ENCODE measurements at regions not wholly inside any gene's neighbourhood (a gene's known extent, or its start where the extent isn't known, plus 50 kb on each side); places are given as distances from the start of the nearest gene placed in this dataset.

DNA sequence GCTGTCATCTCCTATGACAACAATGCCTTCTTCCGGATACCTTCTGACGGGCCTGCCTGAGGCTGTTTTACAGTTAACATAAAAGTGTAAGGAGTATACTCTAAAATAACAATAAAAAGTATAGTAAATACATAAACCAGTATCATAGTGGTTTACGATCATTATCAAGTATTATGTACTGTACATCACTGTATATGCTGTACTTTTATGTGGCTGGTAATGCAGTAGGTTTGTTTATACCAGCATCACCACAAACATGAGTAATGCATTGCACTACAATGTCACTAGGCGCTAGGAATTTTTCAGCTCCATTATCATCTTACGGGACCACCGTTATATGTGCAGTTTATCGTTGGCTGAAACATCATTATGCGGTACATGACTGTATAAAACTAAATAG is 76.5 kb downstream of the VEGFA start:
- no peaks in the 10 kb centered on the region for H3K4me1 ChIP-seq (ENCODE audit: control insufficient read depth in 1 of 2, insufficient read depth in 2 of 2, low read length in 2 of 2)
- no TSS peak for BruUV-seq (replicated peaks)
- no peaks in the 10 kb centered on the region for H3K9me2 ChIP-seq (ENCODE audit: insufficient read depth)
- H3K27me3 ChIP-seq (ENCODE audit: insufficient read depth, low read length) = no peaks in the 10 kb centered on the region
- no peaks in the 10 kb centered on the region for H3K9me3 ChIP-seq (ENCODE audit: control insufficient read depth in 1 of 2, insufficient read depth in 1 of 2, low read depth in 1 of 2, low read length in 2 of 2)
- no peak overlapping the region for H3K9ac ChIP-seq (ENCODE audit: low read length)
- H3K79me2 ChIP-seq (ENCODE audit: insufficient read depth, low read length) = no peaks in the 10 kb centered on the region
- H2AFZ ChIP-seq (ENCODE audit: low read depth, low read length, poor library complexity, severe bottlenecking) = no peak overlapping the region
- no peak for DNase-seq (ENCODE audit: low read depth, low spot score)
- no peaks in the 10 kb centered on the region for H4K20me1 ChIP-seq (ENCODE audit: insufficient read depth)
- intact Hi-C loops (cut with micrococcal nuclease) = no loop called here
- no peak overlapping the region for H3K4me3 ChIP-seq (replicated peaks in 1 of 2; ENCODE audit: low read depth in 1 of 2, low read length in 2 of 2)
- no peak overlapping the region for H3K4me2 ChIP-seq (ENCODE audit: low read length)
- no peak for TF ChIP-seq YY1 (IDR thresholded peaks at IDR 0.05; ENCODE audit: extremely low read depth, insufficient replicate concordance, low read depth, low read length)
- no peak for TF ChIP-seq SRF (IDR thresholded peaks at IDR 0.05; ENCODE audit: low read depth)
- TF ChIP-seq RAD21 (IDR thresholded peaks at IDR 0.05; ENCODE audit: low read depth) = no peak
- TF ChIP-seq FOSL1 (IDR thresholded peaks at IDR 0.05; ENCODE audit: low read depth) = no peak
- no peak for TF ChIP-seq EZH2phosphoT487 (IDR thresholded peaks at IDR 0.05; ENCODE audit: borderline replicate concordance)
- TF ChIP-seq, protein P1, sequence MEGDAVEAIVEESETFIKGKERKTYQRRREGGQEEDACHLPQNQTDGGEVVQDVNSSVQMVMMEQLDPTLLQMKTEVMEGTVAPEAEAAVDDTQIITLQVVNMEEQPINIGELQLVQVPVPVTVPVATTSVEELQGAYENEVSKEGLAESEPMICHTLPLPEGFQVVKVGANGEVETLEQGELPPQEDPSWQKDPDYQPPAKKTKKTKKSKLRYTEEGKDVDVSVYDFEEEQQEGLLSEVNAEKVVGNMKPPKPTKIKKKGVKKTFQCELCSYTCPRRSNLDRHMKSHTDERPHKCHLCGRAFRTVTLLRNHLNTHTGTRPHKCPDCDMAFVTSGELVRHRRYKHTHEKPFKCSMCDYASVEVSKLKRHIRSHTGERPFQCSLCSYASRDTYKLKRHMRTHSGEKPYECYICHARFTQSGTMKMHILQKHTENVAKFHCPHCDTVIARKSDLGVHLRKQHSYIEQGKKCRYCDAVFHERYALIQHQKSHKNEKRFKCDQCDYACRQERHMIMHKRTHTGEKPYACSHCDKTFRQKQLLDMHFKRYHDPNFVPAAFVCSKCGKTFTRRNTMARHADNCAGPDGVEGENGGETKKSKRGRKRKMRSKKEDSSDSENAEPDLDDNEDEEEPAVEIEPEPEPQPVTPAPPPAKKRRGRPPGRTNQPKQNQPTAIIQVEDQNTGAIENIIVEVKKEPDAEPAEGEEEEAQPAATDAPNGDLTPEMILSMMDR (IDR thresholded peaks at IDR 0.05 in 2 of 3, conservative IDR thresholded peaks at IDR 0.05 in 1 of 3; ENCODE audit: borderline replicate concordance in 1 of 3, insufficient read depth in 1 of 3, low read depth in 2 of 3, low read length in 2 of 3) = no peak
- no peaks in the 10 kb centered on the region for H3K36me3 ChIP-seq (ENCODE audit: control insufficient read depth in 1 of 2, insufficient read depth in 2 of 2, low read length in 2 of 2)
- no peak for ATAC-seq
- RAD21 ChIA-PET (ENCODE audit: low non-redundant PET in 1 of 2, low total read pairs in 2 of 2, uncharacterized antibody in 2 of 2, unreplicated experiment in 2 of 2) = no interaction called here
- POLR2A ChIA-PET = no interaction called here
- H3K27ac ChIP-seq (ENCODE audit: low read depth, low read length) = no peak overlapping the region
- CTCF ChIA-PET = interaction anchor here (1.5 kb wide), 1 partner anchor 9 kb away, joined by 5 read pairs; no protein-coding TSS in a partner anchor

DNA sequence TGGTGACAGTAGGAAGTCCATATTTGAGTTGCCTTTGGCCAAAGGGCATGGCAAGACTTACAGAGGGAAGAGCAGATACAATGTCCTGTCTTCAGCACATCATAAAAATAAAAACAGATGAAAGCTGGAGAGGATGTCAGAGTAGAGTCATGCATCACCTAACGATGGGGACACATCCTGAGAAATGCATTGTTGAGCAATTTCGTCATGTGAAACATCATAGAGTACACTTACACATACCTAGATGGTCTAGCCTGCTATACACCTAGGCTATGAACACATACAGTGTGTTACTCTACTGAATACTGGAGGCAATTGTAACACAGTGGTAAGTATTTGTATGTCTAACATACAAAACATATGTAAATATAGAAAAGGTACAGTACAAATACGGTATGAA is 75.6 kb downstream of the VEGFA start:
- no peak overlapping the region for H3K4me3 ChIP-seq (replicated peaks in 1 of 2; ENCODE audit: low read depth in 1 of 2, low read length in 2 of 2)
- ChIA-PET RAD21 (ENCODE audit: low non-redundant PET in 1 of 2, low total read pairs in 2 of 2, uncharacterized antibody in 2 of 2, unreplicated experiment in 2 of 2) (no interaction called here), POLR2A (no interaction called here), CTCF (interaction anchor here (1.5 kb wide), 1 partner anchor 10 kb away, joined by 5 read pairs; no protein-coding TSS in a partner anchor)
- intact Hi-C loops (cut with micrococcal nuclease) = no loop called here
- H3K27ac ChIP-seq (ENCODE audit: low read depth, low read length) = no peak overlapping the region
- ATAC-seq (no peak), DNase-seq (ENCODE audit: low read depth, low spot score) (no peak)
- no peak for TF ChIP-seq RAD21 (IDR thresholded peaks at IDR 0.05; ENCODE audit: low read depth)
- TF ChIP-seq, protein P2, sequence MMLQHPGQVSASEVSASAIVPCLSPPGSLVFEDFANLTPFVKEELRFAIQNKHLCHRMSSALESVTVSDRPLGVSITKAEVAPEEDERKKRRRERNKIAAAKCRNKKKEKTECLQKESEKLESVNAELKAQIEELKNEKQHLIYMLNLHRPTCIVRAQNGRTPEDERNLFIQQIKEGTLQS (IDR thresholded peaks at IDR 0.05) = no peak
- no peak for TF ChIP-seq ZNF274 (IDR thresholded peaks at IDR 0.05; ENCODE audit: low read depth, low read length)
- TF ChIP-seq SP1 (IDR thresholded peaks at IDR 0.05; ENCODE audit: low read depth) = no peak
- no peak for TF ChIP-seq POLR2A (IDR thresholded peaks at IDR 0.05; ENCODE audit: borderline replicate concordance, extremely low read depth, insufficient read depth, insufficient read length)
- no peaks in the 10 kb centered on the region for H3K9me3 ChIP-seq (ENCODE audit: control insufficient read depth in 1 of 2, insufficient read depth in 1 of 2, low read depth in 1 of 2, low read length in 2 of 2)
- H2AFZ ChIP-seq (ENCODE audit: low read depth, low read length, poor library complexity, severe bottlenecking) = no peak overlapping the region
- no peaks in the 10 kb centered on the region for H3K36me3 ChIP-seq (ENCODE audit: control insufficient read depth in 1 of 2, insufficient read depth in 2 of 2, low read length in 2 of 2)
- no peaks in the 10 kb centered on the region for H3K27me3 ChIP-seq (ENCODE audit: insufficient read depth, low read length)
- H3K9ac ChIP-seq (ENCODE audit: low read length) = no peak overlapping the region
- H3K79me2 ChIP-seq (ENCODE audit: insufficient read depth, low read length) = no peaks in the 10 kb centered on the region
- H3K9me2 ChIP-seq (ENCODE audit: insufficient read depth) = no peaks in the 10 kb centered on the region
- BruUV-seq (replicated peaks) = no TSS peak
- no peaks in the 10 kb centered on the region for H4K20me1 ChIP-seq (ENCODE audit: insufficient read depth)
- H3K4me1 ChIP-seq (ENCODE audit: control insufficient read depth in 1 of 2, insufficient read depth in 2 of 2, low read length in 2 of 2) = no peaks in the 10 kb centered on the region
- H3K4me2 ChIP-seq (ENCODE audit: low read length) = no peak overlapping the region

Measured in HCT116 (cell line).